Hindlimb muscle (tissue), 1 donor: ENCODE measurements at regions not wholly inside any gene's neighbourhood (a gene's known extent, or its start where the extent isn't known, plus 50 kb on each side); places are given as distances from the start of the nearest gene placed in this dataset.
A peak's percentile ranks its signal among the peaks of the same experiment; 100 is the strongest.
"Not testable (repeated sequence)": the region's sequence is repeated elsewhere in the genome, so short reads cannot be mapped to it uniquely, and the experiment has no call there.

Experiments
- DNase-seq: peaks from one replicate; pipeline ENCODE4 v3.0.0-alpha.2; 2013

DNA sequence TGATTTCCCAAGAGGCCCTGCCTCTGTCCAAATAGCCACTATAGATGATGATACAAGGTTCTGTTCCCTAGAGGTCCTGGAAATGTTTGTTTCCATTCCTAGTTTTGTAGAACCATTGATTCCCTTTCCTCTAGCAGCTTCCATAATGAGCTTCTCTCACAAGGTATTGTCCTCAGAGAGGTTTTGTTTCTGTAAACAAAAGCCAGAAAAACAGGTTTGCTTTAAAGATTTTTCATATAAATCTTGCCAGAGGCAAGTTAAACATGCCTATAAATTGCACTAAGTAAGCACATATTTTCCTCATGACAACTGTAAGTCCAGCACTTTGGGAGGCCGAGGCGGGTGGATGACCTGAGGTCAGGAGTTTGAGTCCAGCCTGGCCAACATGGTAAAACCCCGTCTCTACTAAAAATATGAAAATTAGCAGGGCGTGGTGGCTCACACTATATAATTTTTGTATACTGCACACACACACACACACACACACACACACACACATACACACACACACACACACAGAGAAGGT is 1787.7 kb downstream of the EFNA5 start:
- DNase-seq = no peak

GRCh38 chr5:105878402-105878801 is 1792.3 kb downstream of the EFNA5 start:
- no peak for DNase-seq

DNA sequence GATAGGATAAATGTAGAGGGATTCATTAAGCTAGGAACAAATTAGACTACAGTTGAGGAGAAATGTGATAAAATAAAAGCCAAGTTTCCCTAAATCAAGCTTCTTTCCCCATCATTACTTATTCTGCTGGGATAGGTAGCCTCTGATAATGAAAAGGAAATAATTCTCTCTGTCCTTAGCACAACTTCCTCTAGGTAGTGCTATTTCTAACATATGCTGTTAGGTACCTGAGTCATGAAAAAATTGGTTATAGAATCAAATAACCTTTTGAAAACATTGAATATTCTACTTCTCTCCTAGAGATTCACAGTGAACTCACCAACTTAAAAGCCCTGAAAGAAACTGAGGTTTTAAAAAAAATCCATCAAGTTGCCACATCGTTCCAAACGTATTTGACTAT is 1793.1 kb downstream of the EFNA5 start:
- DNase-seq = no peak

GRCh38 chr5:105874316-105874715 is 1796.4 kb downstream of the EFNA5 start:
- DNase-seq = no peak

DNA sequence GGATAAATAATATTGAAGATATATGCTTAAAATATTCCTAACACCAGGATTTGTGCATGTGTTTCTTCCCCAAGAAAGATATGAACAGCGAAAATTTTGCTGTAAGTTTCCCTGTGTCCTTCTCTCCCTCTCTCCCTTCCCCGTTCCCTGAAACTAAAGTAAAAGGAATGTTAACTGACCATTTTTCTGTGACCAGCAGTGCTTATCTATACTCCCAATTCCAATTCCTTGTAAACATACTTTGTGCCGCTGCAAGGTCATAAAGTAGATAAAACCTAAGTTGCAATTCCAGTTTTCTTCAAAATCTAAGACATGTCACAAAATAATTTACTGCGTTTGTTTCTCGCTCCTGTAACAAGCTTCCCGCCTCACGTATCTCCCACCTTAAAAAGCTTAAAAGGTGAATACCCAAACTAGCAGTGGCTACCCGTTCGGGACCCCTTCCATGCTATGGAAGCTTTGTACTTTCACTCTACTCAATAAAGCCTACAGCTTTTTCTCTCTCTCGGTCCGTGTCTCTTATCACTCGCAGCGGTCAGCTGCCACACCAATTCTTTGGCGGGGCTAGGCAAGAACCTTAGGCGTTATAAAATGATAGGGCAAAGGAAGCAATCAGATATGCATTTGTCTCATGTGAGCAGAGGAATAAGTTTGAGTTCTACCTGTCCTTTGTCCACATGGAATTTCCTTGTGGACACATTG is 1798.0 kb downstream of the EFNA5 start:
- DNase-seq = no peak

GRCh38 chr5:105868038-105868780 is 1802.5 kb downstream of the EFNA5 start:
- DNase-seq = no peak

GRCh38 chr5:105865834-105866233 is 1804.9 kb downstream of the EFNA5 start:
- no peak for DNase-seq

DNA sequence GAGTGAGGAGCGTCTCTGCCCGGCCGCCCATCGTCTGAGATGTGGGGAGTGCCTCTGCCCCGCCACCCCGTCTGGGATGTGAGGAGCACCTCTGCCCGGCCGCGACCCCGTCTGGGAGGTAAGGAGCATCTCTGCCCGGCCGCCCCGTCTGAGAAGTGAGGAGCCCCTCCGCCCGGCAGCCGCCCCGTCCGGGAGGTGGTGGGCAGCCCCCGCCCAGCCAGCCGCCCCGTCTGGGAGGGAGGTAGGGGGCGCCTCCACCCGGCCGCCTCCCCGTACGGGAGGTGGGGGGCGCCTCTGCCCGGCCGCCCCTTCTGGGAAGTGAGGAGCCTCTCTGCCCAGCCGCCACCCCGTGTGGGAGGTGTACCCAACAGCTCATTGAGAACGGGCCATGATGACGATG is 1811.4 kb downstream of the EFNA5 start:
- not testable (repeated sequence) for DNase-seq

GRCh38 chr5:105849701-105850100 is 1821.0 kb downstream of the EFNA5 start:
- no peak for DNase-seq

- no peak for DNase-seq
Observed at GRCh38 chr5:105840800-105841199, 1829.9 kb downstream of the EFNA5 start.

DNA sequence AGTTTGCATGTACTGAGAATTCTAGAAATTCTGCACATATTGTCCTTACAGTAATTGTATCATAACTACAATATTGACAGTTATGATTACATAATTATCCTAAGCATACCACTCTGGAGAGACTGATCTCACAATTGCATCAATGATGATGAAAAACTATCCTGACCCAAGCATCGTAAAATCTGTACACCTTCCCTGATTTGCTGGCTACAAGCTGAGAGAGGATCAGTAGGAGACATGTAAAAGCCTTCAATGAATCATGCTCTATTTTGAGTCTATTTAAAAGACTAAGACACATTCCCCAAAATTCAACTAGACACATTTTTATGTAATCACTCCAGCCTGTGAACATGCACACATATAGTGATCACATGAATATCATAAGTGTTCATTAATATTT is 1833.8 kb downstream of the EFNA5 start:
- DNase-seq = no peak

DNA sequence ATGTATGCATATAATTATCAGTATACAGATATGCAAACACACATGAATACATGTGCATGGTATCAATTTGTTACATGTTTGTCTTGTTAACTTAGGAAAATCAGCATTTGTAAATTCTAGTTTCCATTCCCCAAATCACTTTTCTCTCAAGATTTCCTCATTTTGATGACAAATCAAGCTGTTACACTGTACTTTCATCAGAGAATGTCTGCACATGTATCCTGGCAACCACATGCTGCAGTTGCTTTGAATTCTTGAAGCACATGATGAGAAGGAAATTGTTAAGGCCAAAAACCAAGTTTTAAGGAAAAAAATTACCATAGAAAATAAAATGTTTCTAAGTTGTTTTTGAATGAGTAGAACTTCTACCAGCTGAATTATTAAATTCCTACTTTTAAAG is 1834.5 kb downstream of the EFNA5 start:
- peak; percentile 32 for DNase-seq

- DNase-seq = no peak
Observed at GRCh38 chr5:105828821-105829220, 1841.9 kb downstream of the EFNA5 start.

DNA sequence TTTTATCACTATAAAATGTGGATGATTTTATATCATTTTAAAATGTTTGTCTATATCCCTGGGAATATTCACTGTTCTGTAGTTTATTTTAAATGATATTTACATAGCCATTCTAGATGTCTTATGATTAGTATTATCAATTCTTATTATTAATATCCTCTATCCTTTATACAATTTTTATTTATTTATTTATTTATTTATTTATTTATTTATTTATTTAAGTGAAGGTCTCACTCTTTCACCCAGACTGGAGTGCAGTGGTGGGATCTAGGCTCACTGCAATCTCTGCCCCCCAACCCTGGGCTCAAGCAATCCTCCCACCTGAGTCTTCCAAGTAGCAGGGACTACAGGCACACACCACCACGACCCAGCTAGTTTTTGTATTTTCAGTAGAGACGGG is 1848.9 kb downstream of the EFNA5 start:
- no peak for DNase-seq

- no peak for DNase-seq
Observed at GRCh38 chr5:105817914-105818313, 1852.8 kb downstream of the EFNA5 start.

DNA sequence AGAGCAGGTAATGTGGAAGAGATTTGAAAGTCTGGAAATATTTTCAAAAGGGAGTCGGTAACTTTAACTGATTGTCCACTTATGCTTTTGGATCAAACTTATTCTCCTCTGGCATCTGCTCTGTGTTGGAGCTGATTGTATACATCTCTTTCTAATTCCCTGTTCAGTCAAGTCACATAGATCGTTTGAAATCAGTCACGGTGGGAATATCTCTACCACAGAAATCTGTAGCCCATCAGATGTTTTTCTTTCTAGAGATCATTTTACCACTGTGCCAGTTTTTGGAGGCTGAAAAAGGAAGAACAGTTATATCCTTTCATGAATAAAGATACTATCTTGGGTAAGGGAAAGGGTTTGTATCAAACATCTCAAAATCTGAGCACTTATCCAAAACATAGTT is 1853.3 kb downstream of the EFNA5 start:
- DNase-seq = no peak

- no peak for DNase-seq
Observed at GRCh38 chr5:105816961-105817360, 1853.8 kb downstream of the EFNA5 start.

GRCh38 chr5:105812304-105812703 is 1858.4 kb downstream of the EFNA5 start:
- DNase-seq = peak; percentile 8

- no peak for DNase-seq
Observed at GRCh38 chr5:105807951-105808350, 1862.8 kb downstream of the EFNA5 start.

- DNase-seq = no peak
Observed at GRCh38 chr5:105807290-105807689, 1863.4 kb downstream of the EFNA5 start.

DNA sequence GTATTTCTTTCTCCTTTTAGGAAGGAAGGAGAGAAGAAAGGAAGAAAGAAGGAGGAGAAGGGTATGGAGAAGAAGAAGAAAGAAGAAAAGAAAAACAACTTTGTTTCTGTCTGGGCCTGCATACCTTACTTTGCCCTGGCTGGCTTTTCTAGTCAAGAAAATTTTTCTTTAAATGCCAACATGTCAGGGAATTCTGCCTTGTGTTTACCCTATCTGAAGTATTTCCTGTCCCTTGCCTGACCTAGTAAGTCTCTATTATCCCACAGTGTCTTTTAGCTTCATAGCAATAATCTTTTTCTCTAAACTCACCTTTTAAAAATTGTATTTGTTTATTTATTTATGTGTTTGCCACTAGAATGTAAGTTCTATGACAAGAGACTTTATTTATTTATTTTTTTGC is 1864.1 kb downstream of the EFNA5 start:
- DNase-seq = no peak

DNA sequence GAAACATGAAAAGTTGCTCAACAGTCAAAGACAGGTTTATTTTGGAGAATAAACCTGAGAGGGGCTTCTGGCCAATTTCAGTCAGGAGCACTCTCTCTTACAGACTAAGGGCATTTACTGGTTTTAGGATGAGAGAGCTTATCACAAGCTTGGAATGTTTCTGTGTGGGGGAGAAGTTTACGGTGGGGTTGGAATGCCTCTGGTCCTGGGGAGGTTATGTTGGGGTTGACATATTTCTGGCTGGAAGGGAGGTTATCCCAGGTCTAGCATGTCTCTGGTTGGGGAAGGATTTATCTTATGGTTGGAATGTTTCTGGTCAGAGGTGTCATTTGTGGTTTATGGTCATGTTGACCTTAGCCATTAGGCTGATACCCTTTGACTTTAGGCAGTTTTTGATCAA is 1867.3 kb downstream of the EFNA5 start:
- no peak for DNase-seq

GRCh38 chr5:105794578-105794977 is 1876.2 kb downstream of the EFNA5 start:
- DNase-seq = no peak

- no peak for DNase-seq
Observed at GRCh38 chr5:105789246-105789645, 1881.5 kb downstream of the EFNA5 start.
